A204.1 (cell line): ENCODE measurements at regions not wholly inside any gene's neighbourhood (a gene's known extent, or its start where the extent isn't known, plus 50 kb on each side); places are given as distances from the start of the nearest gene placed in this dataset.

Experiments used
- FAIRE-seq: peaks from 2 replicates; lab custom pipeline; 2012; peaks lifted over from hg19 to GRCh38; lab: Jason Lieb, UNC

- FAIRE-seq: no peak
Measured at GRCh38 chrX:142149919-142150318, 55.2 kb downstream of the MAGEC2 start.

GRCh38 chrX:142134533-142134932 is 70.6 kb downstream of the MAGEC2 start:
- no peak for FAIRE-seq

GRCh38 chrX:142096253-142096652 is 108.8 kb downstream of the MAGEC2 start:
- FAIRE-seq: no peak

- FAIRE-seq: no peak
Measured at GRCh38 chrX:142095651-142096245, 109.3 kb downstream of the MAGEC2 start.

DNA sequence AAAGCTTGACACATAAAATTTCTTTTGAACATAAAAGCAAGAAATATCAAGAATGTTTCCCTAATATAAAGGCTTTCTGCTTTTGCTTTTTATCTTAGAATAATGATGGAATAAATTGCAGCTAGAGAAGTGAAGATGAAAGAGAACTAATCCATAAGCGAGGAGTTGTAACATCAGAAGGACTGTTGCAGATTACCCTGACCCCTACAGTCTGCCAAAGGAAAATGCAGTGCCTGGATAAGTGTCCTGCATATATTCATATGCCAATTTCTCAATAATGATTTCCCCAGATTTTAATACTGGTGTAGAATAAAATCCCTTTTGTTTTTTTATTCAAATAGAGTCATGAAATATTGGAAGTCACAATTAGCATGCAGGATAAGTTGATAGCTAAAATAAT is 115.9 kb downstream of the MAGEC2 start:
- FAIRE-seq: peak; percentile 58

GRCh38 chrX:142084611-142085010 is 120.5 kb downstream of the MAGEC2 start:
- no peak for FAIRE-seq

DNA sequence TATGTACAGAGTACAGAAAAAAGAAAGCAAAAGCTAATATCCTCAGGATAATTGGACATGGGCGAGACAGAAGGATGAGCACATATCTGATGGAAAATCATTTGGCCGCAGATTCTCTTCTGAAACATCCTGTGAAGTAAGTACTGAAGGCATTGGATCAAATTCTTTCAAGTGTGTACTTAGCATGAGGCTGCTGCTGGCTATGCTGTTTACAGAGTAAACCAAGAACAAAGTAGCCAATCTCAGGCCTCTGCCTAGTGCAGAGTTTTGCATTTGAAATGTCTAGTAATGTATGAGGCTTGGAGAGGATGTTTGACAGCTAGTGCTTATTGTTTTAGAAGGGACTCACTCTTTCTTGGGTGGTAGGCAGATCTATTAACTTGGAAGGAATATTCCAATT is 128.5 kb downstream of the MAGEC2 start:
- no peak for FAIRE-seq

DNA sequence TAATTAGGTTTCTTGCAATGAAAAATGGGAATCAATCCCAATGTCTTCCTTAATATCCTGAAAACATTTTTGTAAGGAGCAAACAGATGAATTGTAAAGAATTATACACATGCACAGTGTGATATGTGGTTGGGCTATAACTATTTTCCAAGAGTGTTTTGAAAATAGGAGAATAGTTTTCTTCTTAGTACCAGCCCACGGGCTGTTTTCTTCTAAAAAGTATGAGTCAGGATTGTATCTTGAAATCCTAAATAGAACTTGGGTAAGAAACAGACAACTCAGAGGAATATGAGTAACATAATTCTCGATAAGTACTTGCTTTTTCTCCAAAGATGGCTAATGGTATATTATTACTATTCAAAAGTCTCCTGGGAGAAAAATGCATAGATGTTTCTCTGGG is 136.7 kb downstream of the MAGEC2 start:
- FAIRE-seq: no peak

- FAIRE-seq: no peak
Measured at GRCh38 chrX:142060191-142060590, 144.9 kb downstream of the MAGEC2 start.

DNA sequence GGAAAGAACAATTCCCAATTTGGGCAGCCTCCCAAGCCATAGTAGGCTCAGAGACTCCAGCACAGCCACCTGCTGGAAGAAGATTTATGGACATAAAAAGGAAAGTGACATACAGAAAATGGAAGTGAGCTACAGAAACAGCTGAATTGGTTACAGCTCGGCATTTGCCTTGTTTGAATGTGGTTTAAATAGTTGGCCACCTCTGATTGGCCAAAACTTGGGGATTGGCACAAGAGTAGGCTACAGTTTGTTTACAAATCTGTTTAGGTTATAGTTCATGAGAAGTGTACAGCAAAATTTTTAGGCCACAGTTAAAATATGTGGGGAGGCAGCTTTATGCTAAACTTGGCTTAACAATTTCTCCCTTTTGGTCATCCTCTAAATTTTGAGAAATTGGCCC is 150.4 kb downstream of the MAGEC1 start:
- no peak for FAIRE-seq

DNA sequence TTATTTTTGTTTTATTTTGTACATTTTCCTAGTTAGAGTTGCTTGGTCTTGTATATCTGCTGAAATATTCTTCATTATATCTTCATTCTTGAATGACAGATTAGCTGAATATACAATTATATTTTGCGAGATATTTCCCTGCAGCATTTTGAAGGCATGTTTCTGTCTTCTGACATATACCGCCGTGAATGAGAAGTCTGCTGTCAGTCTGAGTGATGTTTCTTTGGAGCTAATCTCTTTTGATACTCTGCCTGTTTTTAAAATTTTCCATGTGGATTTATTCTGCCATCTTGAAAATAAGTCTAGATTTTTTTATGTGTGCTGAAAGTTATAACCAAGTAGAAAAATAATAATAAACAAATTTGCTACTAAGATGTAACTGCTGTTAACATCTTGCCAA is 148.5 kb downstream of the MAGEC1 start:
- no peak for FAIRE-seq

- FAIRE-seq: no peak
Measured at GRCh38 chrX:142043196-142043595, 139.5 kb downstream of the MAGEC1 start.

DNA sequence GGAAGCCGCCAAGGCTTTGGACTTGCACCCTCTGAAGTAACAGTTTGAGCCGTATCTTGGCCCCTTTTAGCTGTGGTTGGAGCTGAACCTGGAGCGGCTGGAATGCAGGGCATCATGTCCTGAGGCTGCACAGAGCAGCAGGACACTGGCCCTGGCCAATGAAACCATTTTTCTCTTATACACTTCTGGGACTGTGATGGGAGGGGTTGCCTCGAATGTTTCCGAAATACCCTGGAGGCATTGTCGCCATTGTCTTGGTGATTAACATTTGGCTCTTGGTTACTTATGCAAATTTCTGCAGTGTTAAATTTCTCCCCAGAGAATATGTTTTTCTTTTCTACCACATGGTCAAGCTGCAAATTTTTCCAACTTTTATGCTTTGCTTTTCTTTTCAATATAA is 137.2 kb downstream of the MAGEC1 start:
- FAIRE-seq: no peak

GRCh38 chrX:142036116-142036515 is 132.4 kb downstream of the MAGEC1 start:
- no peak for FAIRE-seq

DNA sequence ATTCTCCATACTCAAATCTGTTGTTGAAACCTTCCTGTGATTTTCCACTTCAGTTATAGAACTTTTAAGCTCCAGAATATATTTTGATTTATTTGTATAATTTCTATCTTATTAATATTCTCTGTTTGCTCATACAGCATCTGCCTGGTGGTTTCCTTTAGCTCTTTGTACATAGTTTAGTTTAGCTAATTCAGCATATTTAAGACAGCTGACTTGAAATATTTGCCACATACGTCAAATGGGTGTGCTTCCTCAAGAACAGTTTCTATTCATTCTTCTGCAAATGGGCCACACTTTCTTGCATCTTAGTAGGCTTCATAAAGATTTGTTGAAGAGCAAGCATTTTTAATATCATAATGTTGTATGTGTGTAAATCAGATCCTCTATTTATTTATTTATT is 101.8 kb downstream of the MAGEC1 start:
- FAIRE-seq: no peak

GRCh38 chrX:142002471-142002870 is 98.8 kb downstream of the MAGEC1 start:
- FAIRE-seq: no peak

DNA sequence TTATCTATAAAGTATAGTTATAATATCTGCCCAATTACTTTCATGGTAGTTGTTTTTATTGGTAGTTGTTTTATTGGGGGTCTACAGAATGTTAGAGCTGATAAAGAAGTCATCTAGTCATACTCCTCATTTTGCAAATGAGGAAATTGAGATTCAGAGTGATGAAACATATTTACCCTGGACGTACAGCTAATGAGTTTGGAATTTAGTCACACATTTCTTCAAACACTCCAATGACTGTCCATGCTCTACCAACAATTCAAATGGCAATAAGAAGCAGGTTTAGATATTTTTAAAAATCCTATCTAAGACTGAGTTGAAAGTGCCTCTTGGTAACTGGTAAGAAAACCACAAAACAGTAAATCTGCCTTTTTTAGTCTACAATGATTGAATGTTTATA is 98.2 kb downstream of the MAGEC1 start:
- FAIRE-seq: no peak

- FAIRE-seq: no peak
Measured at GRCh38 chrX:141989815-141990214, 86.1 kb downstream of the MAGEC1 start.

GRCh38 chrX:141989134-141989533 is 85.4 kb downstream of the MAGEC1 start:
- FAIRE-seq: no peak

DNA sequence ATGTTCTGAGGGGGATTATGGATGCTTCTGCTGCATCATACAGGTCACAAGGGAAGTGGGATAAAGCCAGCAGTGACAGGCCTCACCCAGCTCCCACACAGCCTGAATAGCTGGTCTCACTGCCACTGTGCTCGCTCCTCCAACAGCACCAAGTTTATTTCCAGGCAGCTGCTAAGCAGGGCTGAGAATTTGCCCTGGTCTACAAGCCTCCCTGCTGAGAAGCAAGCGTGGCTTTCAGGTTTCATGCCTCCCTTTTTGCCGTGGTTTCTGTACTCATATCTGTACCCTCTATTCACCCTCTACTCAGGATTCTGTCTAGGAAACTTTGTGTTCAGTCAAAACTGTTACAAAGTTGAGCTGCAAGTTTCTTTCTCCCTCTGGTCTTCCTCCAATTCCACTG is 78.6 kb downstream of the MAGEC1 start:
- FAIRE-seq: no peak

GRCh38 chrX:141975839-141976238 is 72.1 kb downstream of the MAGEC1 start:
- no peak for FAIRE-seq

DNA sequence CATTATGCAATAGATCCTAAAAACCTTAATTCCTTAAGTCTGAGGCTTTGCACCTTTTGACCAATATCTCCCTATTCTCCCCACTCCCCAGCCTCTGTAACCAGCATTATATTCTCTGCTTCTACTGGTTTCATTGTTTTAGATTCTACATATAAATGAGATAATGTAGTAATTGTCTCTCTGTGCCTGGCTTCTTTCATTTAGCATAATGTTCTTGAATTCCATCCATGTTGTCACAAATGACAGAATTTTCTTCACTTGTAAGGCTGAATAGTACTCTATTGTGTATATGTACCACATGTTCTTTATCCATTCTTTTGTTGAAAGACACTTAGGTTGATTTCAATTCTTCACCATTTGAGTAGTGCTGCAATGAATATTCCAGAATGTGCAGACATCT is 66.0 kb downstream of the MAGEC1 start:
- no peak for FAIRE-seq

DNA sequence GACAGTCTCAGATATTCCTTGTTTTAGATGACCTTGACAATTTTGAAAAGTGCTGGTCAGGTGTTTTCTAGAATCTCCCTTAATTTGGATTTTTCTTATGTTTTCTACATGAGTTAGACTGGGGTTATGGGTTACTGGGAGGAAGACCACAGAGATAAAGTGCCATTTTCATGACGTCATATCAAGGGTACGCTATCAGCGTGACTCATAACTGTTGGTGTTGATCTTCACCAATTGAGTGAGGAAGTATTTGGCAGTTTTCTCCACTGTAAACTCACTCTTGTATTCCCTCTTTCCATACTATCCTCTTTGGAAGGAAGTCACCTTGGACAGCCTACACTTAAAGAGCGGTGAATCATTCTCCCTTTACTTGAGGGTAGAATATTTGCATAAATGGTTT is 56.9 kb downstream of the MAGEC1 start:
- FAIRE-seq: no peak
